GM18861 (cell line): ENCODE measurements at regions not wholly inside any gene's neighbourhood (a gene's known extent, or its start where the extent isn't known, plus 50 kb on each side); places are given as distances from the start of the nearest gene placed in this dataset.

Experiments
- ATAC-seq: cut with Tn5 transposase; IDR thresholded peaks from one replicate; pipeline ENCODE4 v1.9.1; 2021; ENCODE audit not compliant: unreplicated experiment

- ATAC-seq = no peak
Observed at GRCh38 chr2:16115881-16116830, 175.8 kb downstream of the MYCN start.

GRCh38 chr2:16115291-16115690, 174.9 kb downstream of the MYCN start:
- no peak for ATAC-seq

GRCh38 chr2:16114836-16115235, 174.5 kb downstream of the MYCN start:
- ATAC-seq = no peak

GRCh38 chr2:16114070-16114469, 173.7 kb downstream of the MYCN start:
- ATAC-seq = no peak

- no peak for ATAC-seq
Observed at GRCh38 chr2:16113568-16113967, 173.2 kb downstream of the MYCN start.

- no peak for ATAC-seq
Observed at GRCh38 chr2:16112972-16113560, 172.7 kb downstream of the MYCN start.

- no peak for ATAC-seq
Observed at GRCh38 chr2:16112251-16112971, 172.1 kb downstream of the MYCN start.

- ATAC-seq = no peak
Observed at GRCh38 chr2:16111838-16112210, 171.5 kb downstream of the MYCN start.

GRCh38 chr2:16109821-16110310, 169.5 kb downstream of the MYCN start:
- ATAC-seq = no peak

- ATAC-seq = no peak
Observed at GRCh38 chr2:16109368-16109820, 169.0 kb downstream of the MYCN start.

GRCh38 chr2:16107246-16107645, 166.9 kb downstream of the MYCN start:
- ATAC-seq = no peak

GRCh38 chr2:16106619-16107018, 166.3 kb downstream of the MYCN start:
- ATAC-seq = no peak

GRCh38 chr2:16105669-16106281, 165.4 kb downstream of the MYCN start:
- no peak for ATAC-seq

GRCh38 chr2:16104949-16105668, 164.8 kb downstream of the MYCN start:
- no peak for ATAC-seq

GRCh38 chr2:16104315-16104948, 164.1 kb downstream of the MYCN start:
- ATAC-seq = no peak

GRCh38 chr2:16103614-16104314, 163.4 kb downstream of the MYCN start:
- ATAC-seq = no peak

- no peak for ATAC-seq
Observed at GRCh38 chr2:16102976-16103380, 162.6 kb downstream of the MYCN start.

GRCh38 chr2:16102358-16102975, 162.1 kb downstream of the MYCN start:
- no peak for ATAC-seq

- no peak for ATAC-seq
Observed at GRCh38 chr2:16101196-16101595, 160.8 kb downstream of the MYCN start.
